ENCODE measurements at regions not wholly inside any gene's neighbourhood (a gene's known extent, or its start where the extent isn't known, plus 50 kb on each side); places are given as distances from the start of the nearest gene placed in this dataset.

DNA sequence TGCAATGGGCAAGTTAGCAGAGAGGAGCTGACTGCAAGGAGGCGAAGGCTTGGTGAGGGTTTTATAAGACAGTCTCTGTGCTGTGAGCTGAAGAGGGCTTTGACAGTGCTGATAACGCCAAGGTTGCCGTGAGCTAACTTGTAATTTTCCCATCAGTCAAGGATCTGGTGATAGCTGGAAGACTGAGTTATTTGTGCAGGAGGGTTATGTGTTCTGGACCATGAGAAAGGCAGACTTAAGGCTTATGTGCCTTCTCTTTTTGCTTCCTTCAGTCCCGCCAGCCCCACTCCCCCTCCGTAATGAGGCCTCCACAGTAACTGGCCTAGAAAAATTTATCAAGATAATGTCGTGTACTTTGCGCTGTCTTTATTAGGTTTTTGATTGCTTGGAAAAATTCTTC is 94.6 kb downstream of the RTP5 start:
- TF ChIP-seq FOXM1 (IDR thresholded peaks at IDR 0.05; ENCODE audit: borderline replicate concordance, low read depth) (no peak), TEAD4 (IDR thresholded peaks at IDR 0.05) (no peak), YY1 (IDR thresholded peaks at IDR 0.05; ENCODE audit: low read depth) (no peak), ZBTB7A (IDR thresholded peaks at IDR 0.05; ENCODE audit: low read depth) (no peak), TAF1 (IDR thresholded peaks at IDR 0.05; ENCODE audit: low read depth) (no peak), RAD21 (IDR thresholded peaks at IDR 0.05; ENCODE audit: low read depth) (no peak), TCF12 (IDR thresholded peaks at IDR 0.05; ENCODE audit: low read depth) (no peak), CEBPB (IDR thresholded peaks at IDR 0.05) (no peak), EP300 (IDR thresholded peaks at IDR 0.05; ENCODE audit: borderline replicate concordance) (no peak)
- TF ChIP-seq, protein P1, sequence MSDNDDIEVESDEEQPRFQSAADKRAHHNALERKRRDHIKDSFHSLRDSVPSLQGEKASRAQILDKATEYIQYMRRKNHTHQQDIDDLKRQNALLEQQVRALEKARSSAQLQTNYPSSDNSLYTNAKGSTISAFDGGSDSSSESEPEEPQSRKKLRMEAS (IDR thresholded peaks at IDR 0.05) = no peak

GRCh38 chr2:241965931-241966412 is 96.4 kb downstream of the RTP5 start:
- TF ChIP-seq, protein P2, sequence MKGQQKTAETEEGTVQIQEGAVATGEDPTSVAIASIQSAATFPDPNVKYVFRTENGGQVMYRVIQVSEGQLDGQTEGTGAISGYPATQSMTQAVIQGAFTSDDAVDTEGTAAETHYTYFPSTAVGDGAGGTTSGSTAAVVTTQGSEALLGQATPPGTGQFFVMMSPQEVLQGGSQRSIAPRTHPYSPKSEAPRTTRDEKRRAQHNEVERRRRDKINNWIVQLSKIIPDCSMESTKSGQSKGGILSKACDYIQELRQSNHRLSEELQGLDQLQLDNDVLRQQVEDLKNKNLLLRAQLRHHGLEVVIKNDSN (IDR thresholded peaks at IDR 0.05) = no peak
- no peak for TF ChIP-seq FOXM1 (IDR thresholded peaks at IDR 0.05; ENCODE audit: borderline replicate concordance, low read depth)

- no peak for TF ChIP-seq EGR1 (IDR thresholded peaks at IDR 0.05)
- TF ChIP-seq CEBPB (IDR thresholded peaks at IDR 0.05) = no peak
- no peak for TF ChIP-seq TAF1 (IDR thresholded peaks at IDR 0.05; ENCODE audit: low read depth)
- TF ChIP-seq CREB1 (IDR thresholded peaks at IDR 0.05; ENCODE audit: low read depth) = no peak
- TF ChIP-seq RAD21 (IDR thresholded peaks at IDR 0.05; ENCODE audit: low read depth) = no peak
- TF ChIP-seq NFIC (IDR thresholded peaks at IDR 0.05) = no peak
- TF ChIP-seq, protein P2 (IDR thresholded peaks at IDR 0.05) = no peak
- no peak for TF ChIP-seq FOXM1 (IDR thresholded peaks at IDR 0.05; ENCODE audit: borderline replicate concordance, low read depth)
- TF ChIP-seq, protein P3, sequence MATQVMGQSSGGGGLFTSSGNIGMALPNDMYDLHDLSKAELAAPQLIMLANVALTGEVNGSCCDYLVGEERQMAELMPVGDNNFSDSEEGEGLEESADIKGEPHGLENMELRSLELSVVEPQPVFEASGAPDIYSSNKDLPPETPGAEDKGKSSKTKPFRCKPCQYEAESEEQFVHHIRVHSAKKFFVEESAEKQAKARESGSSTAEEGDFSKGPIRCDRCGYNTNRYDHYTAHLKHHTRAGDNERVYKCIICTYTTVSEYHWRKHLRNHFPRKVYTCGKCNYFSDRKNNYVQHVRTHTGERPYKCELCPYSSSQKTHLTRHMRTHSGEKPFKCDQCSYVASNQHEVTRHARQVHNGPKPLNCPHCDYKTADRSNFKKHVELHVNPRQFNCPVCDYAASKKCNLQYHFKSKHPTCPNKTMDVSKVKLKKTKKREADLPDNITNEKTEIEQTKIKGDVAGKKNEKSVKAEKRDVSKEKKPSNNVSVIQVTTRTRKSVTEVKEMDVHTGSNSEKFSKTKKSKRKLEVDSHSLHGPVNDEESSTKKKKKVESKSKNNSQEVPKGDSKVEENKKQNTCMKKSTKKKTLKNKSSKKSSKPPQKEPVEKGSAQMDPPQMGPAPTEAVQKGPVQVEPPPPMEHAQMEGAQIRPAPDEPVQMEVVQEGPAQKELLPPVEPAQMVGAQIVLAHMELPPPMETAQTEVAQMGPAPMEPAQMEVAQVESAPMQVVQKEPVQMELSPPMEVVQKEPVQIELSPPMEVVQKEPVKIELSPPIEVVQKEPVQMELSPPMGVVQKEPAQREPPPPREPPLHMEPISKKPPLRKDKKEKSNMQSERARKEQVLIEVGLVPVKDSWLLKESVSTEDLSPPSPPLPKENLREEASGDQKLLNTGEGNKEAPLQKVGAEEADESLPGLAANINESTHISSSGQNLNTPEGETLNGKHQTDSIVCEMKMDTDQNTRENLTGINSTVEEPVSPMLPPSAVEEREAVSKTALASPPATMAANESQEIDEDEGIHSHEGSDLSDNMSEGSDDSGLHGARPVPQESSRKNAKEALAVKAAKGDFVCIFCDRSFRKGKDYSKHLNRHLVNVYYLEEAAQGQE (IDR thresholded peaks at IDR 0.05; ENCODE audit: low read depth) = no peak
- TF ChIP-seq, protein P1 (IDR thresholded peaks at IDR 0.05) = no peak
- TF ChIP-seq TCF12 (IDR thresholded peaks at IDR 0.05; ENCODE audit: low read depth) = no peak
- no peak for TF ChIP-seq ZBTB7A (IDR thresholded peaks at IDR 0.05; ENCODE audit: low read depth)
- TF ChIP-seq TEAD4 (IDR thresholded peaks at IDR 0.05) = no peak
- no peak for TF ChIP-seq YY1 (IDR thresholded peaks at IDR 0.05; ENCODE audit: low read depth)
- no peak for TF ChIP-seq EP300 (IDR thresholded peaks at IDR 0.05; ENCODE audit: borderline replicate concordance)
Measured at GRCh38 chr2:241966647-241967466, 97.3 kb downstream of the RTP5 start.

DNA sequence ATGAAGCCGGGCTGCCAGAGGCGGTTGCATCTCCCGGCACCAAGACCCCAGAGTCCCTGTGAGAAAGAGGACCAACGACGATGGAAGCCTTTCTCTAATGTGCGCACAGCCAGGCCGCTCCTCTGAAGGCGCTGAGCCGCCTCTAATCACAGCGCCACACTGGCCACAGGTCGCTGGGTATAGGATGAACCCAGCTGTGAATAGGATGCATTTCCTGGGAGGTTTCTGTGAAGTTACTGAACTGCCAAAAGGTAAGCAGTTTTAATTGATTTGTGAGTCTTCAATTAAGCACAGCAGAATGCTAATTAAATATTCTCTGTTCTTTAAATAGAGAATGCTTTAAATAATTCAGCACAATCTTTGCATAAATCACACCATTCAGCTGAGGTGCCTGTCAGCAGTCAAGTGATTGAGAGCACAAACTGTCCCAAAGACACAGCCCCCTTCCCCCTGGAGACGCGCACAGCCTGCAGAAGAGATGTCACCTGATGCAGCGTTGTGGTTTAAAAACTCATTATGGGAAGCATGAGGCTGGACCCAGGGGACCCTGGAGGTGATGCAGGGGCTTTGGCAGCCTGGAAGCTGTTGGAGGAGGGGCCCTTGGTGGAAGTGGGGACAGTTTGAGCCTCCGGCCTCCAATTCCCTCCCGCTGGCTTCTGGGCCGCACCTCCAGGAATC is 98.1 kb downstream of the RTP5 start:
- no peak for TF ChIP-seq EGR1 (IDR thresholded peaks at IDR 0.05)
- no peak for TF ChIP-seq CEBPB (IDR thresholded peaks at IDR 0.05)
- TF ChIP-seq YY1 (IDR thresholded peaks at IDR 0.05; ENCODE audit: low read depth) = no peak
- TF ChIP-seq NFIC (IDR thresholded peaks at IDR 0.05) = no peak
- no peak for TF ChIP-seq ZBTB7A (IDR thresholded peaks at IDR 0.05; ENCODE audit: low read depth)
- TF ChIP-seq CREB1 (IDR thresholded peaks at IDR 0.05; ENCODE audit: low read depth) = no peak
- TF ChIP-seq, protein P3 (IDR thresholded peaks at IDR 0.05; ENCODE audit: low read depth) = no peak
- no peak for TF ChIP-seq EP300 (IDR thresholded peaks at IDR 0.05; ENCODE audit: borderline replicate concordance)
- no peak for TF ChIP-seq RAD21 (IDR thresholded peaks at IDR 0.05; ENCODE audit: low read depth)
- TF ChIP-seq FOXM1 (IDR thresholded peaks at IDR 0.05; ENCODE audit: borderline replicate concordance, low read depth) = no peak

DNA sequence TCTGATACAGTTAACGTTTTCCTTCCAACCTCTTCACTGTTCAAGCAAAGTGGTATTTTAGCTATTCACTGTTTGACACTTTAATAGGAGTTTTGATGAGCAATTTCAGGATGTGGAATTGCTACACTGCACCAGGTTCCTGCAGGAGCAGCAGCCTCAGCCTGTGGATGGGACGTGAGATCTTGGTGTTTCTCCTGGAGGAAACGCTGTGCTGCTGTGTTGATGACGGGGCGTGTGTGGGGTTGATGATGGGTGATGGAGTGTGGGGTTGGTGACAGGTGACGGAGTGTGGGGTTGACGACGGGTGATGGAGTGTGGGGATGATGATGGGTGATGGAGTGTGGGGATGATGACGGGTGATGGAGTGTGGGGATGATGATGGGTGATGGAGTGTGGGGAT is 98.9 kb downstream of the RTP5 start:
- TF ChIP-seq, protein P3 (IDR thresholded peaks at IDR 0.05; ENCODE audit: low read depth) = no peak
- TF ChIP-seq CREB1 (IDR thresholded peaks at IDR 0.05; ENCODE audit: low read depth) = no peak
- TF ChIP-seq EP300 (IDR thresholded peaks at IDR 0.05; ENCODE audit: borderline replicate concordance) = no peak
- TF ChIP-seq TCF12 (IDR thresholded peaks at IDR 0.05; ENCODE audit: low read depth) = no peak
- TF ChIP-seq, protein P1 (IDR thresholded peaks at IDR 0.05) = no peak
- TF ChIP-seq CEBPB (IDR thresholded peaks at IDR 0.05) = no peak
- no peak for TF ChIP-seq RAD21 (IDR thresholded peaks at IDR 0.05; ENCODE audit: low read depth)
- no peak for TF ChIP-seq NFIC (IDR thresholded peaks at IDR 0.05)

Data from Ishikawa (cell line).